ENCODE measurements at regions not wholly inside any gene's neighbourhood (a gene's known extent, or its start where the extent isn't known, plus 50 kb on each side); places are given as distances from the start of the nearest gene placed in this dataset.

DNA sequence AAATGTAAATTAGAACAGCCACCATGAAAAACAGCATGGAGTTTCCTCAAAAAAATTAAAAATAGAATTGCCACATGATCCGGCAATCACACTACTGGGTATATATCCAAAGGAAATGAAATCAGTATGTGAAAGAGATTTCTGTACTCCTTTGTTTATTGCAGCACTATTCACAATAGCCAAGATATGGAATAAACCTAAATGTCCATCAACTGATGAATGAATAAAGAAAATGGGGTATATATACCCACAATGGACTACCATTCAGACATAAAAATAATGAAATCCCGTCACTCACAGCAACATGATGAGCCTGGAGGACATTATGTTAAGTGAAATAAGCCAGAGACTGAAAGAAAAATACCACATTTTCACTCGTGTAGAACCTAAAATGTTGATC, 296.9 kb downstream of the RAP2B start:
- no peak overlapping the region for H3K27ac ChIP-seq (ENCODE audit: extremely low read depth, low read depth, low read length)
- no peaks in the 10 kb centered on the region for H3K36me3 ChIP-seq (ENCODE audit: control insufficient read depth in 2 of 2, insufficient read depth in 1 of 2, low read length in 2 of 2)
- no peaks in the 10 kb centered on the region for H3K4me1 ChIP-seq (ENCODE audit: control insufficient read depth, insufficient read depth, low read length)
- no peak for TF ChIP-seq ZNF707 (tag by site-specific recombination; IDR thresholded peaks at IDR 0.05)
- POLR2A ChIA-PET, result no interaction called here
- CTCF ChIA-PET, result no interaction called here
- H3K9me3 ChIP-seq (ENCODE audit: control insufficient read depth, insufficient read depth, low read depth, low read length), result no peaks in the 10 kb centered on the region
- H3K4me3 ChIP-seq (ENCODE audit: low read depth, low read length), result no peak overlapping the region

DNA sequence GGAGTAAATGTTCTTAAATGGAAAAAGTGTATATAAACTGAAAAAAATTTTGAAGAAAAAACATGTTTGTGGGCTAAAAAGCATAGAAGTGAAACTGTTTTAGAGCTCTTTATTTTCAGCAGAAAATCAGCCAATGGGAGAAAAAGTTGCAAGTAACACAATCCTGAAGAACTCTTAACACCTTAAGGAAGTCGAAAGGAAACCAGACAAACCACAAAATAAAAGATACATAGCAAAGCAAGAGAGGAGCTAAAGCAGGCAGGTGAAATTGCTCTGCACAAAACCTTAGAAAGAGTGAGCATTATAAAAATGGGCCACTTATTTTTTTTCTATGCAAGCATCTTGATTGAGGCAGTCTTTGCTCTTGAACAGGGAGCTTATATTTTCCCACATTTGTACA, 300.5 kb downstream of the RAP2B start:
- TF ChIP-seq ZNF24 (tag by site-specific recombination; IDR thresholded peaks at IDR 0.05), result no peak
- TF ChIP-seq ZNF391 (tag by site-specific recombination; IDR thresholded peaks at IDR 0.05; ENCODE audit: borderline replicate concordance, low read depth), result no peak
- no peak for TF ChIP-seq ZNF621 (tag by site-specific recombination; IDR thresholded peaks at IDR 0.05)
- no peak for TF ChIP-seq ZNF596 (tag by site-specific recombination; IDR thresholded peaks at IDR 0.05)
- TF ChIP-seq SALL2 (tag by site-specific recombination; IDR thresholded peaks at IDR 0.05; ENCODE audit: borderline replicate concordance), result no peak
- TF ChIP-seq ZNF830 (tag by site-specific recombination; IDR thresholded peaks at IDR 0.05; ENCODE audit: low read depth), result no peak
- TF ChIP-seq ZNF529 (tag by site-specific recombination; IDR thresholded peaks at IDR 0.05; ENCODE audit: insufficient replicate concordance), result no peak
- TF ChIP-seq, protein P1, sequence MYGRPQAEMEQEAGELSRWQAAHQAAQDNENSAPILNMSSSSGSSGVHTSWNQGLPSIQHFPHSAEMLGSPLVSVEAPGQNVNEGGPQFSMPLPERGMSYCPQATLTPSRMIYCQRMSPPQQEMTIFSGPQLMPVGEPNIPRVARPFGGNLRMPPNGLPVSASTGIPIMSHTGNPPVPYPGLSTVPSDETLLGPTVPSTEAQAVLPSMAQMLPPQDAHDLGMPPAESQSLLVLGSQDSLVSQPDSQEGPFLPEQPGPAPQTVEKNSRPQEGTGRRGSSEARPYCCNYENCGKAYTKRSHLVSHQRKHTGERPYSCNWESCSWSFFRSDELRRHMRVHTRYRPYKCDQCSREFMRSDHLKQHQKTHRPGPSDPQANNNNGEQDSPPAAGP (tag by site-specific recombination; IDR thresholded peaks at IDR 0.05), result no peak
- TF ChIP-seq, protein P2, sequence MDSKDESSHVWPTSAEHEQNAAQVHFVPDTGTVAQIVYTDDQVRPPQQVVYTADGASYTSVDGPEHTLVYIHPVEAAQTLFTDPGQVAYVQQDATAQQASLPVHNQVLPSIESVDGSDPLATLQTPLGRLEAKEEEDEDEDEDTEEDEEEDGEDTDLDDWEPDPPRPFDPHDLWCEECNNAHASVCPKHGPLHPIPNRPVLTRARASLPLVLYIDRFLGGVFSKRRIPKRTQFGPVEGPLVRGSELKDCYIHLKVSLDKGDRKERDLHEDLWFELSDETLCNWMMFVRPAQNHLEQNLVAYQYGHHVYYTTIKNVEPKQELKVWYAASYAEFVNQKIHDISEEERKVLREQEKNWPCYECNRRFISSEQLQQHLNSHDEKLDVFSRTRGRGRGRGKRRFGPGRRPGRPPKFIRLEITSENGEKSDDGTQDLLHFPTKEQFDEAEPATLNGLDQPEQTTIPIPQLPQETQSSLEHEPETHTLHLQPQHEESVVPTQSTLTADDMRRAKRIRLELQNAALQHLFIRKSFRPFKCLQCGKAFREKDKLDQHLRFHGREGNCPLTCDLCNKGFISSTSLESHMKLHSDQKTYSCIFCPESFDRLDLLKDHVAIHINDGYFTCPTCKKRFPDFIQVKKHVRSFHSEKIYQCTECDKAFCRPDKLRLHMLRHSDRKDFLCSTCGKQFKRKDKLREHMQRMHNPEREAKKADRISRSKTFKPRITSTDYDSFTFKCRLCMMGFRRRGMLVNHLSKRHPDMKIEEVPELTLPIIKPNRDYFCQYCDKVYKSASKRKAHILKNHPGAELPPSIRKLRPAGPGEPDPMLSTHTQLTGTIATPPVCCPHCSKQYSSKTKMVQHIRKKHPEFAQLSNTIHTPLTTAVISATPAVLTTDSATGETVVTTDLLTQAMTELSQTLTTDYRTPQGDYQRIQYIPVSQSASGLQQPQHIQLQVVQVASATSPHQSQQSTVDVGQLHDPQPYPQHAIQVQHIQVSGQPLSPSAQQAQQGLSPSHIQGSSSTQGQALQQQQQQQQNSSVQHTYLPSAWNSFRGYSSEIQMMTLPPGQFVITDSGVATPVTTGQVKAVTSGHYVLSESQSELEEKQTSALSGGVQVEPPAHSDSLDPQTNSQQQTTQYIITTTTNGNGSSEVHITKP (tag by site-specific recombination; IDR thresholded peaks at IDR 0.05), result no peak
- no peak for TF ChIP-seq SP7 (tag by site-specific recombination; IDR thresholded peaks at IDR 0.05)
- no peak for TF ChIP-seq ZNF561 (tag by site-specific recombination; IDR thresholded peaks at IDR 0.05; ENCODE audit: borderline replicate concordance)
- no peak for TF ChIP-seq ZNF146 (tag by site-specific recombination; IDR thresholded peaks at IDR 0.05)
- TF ChIP-seq, protein P3, sequence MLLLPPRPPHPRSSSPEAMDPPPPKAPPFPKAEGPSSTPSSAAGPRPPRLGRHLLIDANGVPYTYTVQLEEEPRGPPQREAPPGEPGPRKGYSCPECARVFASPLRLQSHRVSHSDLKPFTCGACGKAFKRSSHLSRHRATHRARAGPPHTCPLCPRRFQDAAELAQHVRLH (tag by site-specific recombination; IDR thresholded peaks at IDR 0.05), result no peak
- TF ChIP-seq ZNF292 (tag by site-specific recombination; IDR thresholded peaks at IDR 0.05; ENCODE audit: borderline replicate concordance, low read depth), result no peak
- no peak for TF ChIP-seq GLI2 (tag by site-specific recombination; IDR thresholded peaks at IDR 0.05; ENCODE audit: borderline replicate concordance, low read depth)
- no peak for TF ChIP-seq ZNF335 (tag by site-specific recombination; conservative IDR thresholded peaks at IDR 0.05)
- TF ChIP-seq GLI4 (tag by site-specific recombination; IDR thresholded peaks at IDR 0.05), result no peak
- TF ChIP-seq, protein P4, sequence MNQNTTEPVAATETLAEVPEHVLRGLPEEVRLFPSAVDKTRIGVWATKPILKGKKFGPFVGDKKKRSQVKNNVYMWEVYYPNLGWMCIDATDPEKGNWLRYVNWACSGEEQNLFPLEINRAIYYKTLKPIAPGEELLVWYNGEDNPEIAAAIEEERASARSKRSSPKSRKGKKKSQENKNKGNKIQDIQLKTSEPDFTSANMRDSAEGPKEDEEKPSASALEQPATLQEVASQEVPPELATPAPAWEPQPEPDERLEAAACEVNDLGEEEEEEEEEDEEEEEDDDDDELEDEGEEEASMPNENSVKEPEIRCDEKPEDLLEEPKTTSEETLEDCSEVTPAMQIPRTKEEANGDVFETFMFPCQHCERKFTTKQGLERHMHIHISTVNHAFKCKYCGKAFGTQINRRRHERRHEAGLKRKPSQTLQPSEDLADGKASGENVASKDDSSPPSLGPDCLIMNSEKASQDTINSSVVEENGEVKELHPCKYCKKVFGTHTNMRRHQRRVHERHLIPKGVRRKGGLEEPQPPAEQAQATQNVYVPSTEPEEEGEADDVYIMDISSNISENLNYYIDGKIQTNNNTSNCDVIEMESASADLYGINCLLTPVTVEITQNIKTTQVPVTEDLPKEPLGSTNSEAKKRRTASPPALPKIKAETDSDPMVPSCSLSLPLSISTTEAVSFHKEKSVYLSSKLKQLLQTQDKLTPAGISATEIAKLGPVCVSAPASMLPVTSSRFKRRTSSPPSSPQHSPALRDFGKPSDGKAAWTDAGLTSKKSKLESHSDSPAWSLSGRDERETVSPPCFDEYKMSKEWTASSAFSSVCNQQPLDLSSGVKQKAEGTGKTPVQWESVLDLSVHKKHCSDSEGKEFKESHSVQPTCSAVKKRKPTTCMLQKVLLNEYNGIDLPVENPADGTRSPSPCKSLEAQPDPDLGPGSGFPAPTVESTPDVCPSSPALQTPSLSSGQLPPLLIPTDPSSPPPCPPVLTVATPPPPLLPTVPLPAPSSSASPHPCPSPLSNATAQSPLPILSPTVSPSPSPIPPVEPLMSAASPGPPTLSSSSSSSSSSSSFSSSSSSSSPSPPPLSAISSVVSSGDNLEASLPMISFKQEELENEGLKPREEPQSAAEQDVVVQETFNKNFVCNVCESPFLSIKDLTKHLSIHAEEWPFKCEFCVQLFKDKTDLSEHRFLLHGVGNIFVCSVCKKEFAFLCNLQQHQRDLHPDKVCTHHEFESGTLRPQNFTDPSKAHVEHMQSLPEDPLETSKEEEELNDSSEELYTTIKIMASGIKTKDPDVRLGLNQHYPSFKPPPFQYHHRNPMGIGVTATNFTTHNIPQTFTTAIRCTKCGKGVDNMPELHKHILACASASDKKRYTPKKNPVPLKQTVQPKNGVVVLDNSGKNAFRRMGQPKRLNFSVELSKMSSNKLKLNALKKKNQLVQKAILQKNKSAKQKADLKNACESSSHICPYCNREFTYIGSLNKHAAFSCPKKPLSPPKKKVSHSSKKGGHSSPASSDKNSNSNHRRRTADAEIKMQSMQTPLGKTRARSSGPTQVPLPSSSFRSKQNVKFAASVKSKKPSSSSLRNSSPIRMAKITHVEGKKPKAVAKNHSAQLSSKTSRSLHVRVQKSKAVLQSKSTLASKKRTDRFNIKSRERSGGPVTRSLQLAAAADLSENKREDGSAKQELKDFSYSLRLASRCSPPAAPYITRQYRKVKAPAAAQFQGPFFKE (tag by site-specific recombination; IDR thresholded peaks at IDR 0.05; ENCODE audit: borderline replicate concordance), result no peak
- TF ChIP-seq, protein P5, sequence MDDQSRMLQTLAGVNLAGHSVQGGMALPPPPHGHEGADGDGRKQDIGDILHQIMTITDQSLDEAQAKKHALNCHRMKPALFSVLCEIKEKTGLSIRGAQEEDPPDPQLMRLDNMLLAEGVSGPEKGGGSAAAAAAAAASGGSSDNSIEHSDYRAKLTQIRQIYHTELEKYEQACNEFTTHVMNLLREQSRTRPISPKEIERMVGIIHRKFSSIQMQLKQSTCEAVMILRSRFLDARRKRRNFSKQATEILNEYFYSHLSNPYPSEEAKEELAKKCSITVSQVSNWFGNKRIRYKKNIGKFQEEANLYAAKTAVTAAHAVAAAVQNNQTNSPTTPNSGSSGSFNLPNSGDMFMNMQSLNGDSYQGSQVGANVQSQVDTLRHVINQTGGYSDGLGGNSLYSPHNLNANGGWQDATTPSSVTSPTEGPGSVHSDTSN (CRISPR knock-in tag; IDR thresholded peaks at IDR 0.05), result no peak
- ChIA-PET POLR2A (no interaction called here), CTCF (no interaction called here)
- H3K9me3 ChIP-seq (ENCODE audit: control insufficient read depth, insufficient read depth, low read depth, low read length), result no peaks in the 10 kb centered on the region
- no peaks in the 10 kb centered on the region for H3K4me1 ChIP-seq (ENCODE audit: control insufficient read depth, insufficient read depth, low read length)
- H3K4me3 ChIP-seq (ENCODE audit: low read depth, low read length), result no peak overlapping the region
- H3K27ac ChIP-seq (ENCODE audit: extremely low read depth, low read depth, low read length), result no peak overlapping the region
- H3K36me3 ChIP-seq (ENCODE audit: control insufficient read depth in 2 of 2, insufficient read depth in 1 of 2, low read length in 2 of 2), result no peaks in the 10 kb centered on the region

All from HEK293 (cell line).